ENCODE measurements at regions not wholly inside any gene's neighbourhood (a gene's known extent, or its start where the extent isn't known, plus 50 kb on each side); places are given as distances from the start of the nearest gene placed in this dataset.

DNA sequence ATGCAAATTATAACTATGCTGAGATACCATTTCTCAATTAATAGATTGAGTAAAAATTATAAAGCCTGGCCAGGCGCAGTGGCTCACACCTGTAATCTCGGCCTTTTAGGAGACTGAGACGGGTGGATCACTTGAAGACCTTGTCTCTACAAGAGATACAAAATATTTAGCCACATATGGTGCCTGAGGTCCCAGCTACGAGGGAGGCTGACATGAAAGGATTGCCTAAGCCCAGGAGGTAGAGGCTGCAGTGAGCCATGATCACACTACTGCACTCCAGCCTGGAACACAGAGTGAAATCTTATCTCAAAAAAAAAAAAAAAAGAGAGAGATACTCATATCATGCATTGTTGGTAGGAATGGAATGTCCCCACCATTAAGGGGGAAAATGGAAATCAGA lies 142.4 kb downstream of the RCN1 start:
- TF ChIP-seq, protein P1, sequence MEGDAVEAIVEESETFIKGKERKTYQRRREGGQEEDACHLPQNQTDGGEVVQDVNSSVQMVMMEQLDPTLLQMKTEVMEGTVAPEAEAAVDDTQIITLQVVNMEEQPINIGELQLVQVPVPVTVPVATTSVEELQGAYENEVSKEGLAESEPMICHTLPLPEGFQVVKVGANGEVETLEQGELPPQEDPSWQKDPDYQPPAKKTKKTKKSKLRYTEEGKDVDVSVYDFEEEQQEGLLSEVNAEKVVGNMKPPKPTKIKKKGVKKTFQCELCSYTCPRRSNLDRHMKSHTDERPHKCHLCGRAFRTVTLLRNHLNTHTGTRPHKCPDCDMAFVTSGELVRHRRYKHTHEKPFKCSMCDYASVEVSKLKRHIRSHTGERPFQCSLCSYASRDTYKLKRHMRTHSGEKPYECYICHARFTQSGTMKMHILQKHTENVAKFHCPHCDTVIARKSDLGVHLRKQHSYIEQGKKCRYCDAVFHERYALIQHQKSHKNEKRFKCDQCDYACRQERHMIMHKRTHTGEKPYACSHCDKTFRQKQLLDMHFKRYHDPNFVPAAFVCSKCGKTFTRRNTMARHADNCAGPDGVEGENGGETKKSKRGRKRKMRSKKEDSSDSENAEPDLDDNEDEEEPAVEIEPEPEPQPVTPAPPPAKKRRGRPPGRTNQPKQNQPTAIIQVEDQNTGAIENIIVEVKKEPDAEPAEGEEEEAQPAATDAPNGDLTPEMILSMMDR (conservative IDR thresholded peaks at IDR 0.05; ENCODE audit: low read depth, low read length) = no peak
- TF ChIP-seq EZH2 (IDR thresholded peaks at IDR 0.05; ENCODE audit: borderline replicate concordance, low read depth, low read length, poor library complexity, severe bottlenecking) = no peak
